ENCODE measurements at regions not wholly inside any gene's neighbourhood (a gene's known extent, or its start where the extent isn't known, plus 50 kb on each side); places are given as distances from the start of the nearest gene placed in this dataset.

DNA sequence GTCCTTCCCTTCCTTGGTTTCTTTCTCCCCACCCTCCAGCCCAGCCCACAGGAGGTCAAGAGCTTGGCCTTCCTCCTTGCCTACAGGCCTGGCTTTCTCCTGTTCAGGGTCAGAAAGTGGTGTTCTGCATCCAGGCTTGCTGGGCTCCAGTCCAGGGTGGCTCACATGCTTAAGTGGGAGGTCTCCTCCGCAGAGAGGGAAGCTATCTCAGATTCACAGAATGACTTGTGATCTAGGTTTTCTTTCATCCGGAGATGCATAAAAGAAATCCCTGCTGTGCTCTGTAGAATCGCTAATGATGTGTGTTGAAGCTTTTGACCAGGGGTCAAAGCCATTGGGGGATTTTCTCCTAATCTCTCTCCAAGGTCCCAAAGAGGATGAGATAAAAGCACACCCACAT is 382.3 kb upstream of the EEF2KMT start:
- TF ChIP-seq, protein P1, sequence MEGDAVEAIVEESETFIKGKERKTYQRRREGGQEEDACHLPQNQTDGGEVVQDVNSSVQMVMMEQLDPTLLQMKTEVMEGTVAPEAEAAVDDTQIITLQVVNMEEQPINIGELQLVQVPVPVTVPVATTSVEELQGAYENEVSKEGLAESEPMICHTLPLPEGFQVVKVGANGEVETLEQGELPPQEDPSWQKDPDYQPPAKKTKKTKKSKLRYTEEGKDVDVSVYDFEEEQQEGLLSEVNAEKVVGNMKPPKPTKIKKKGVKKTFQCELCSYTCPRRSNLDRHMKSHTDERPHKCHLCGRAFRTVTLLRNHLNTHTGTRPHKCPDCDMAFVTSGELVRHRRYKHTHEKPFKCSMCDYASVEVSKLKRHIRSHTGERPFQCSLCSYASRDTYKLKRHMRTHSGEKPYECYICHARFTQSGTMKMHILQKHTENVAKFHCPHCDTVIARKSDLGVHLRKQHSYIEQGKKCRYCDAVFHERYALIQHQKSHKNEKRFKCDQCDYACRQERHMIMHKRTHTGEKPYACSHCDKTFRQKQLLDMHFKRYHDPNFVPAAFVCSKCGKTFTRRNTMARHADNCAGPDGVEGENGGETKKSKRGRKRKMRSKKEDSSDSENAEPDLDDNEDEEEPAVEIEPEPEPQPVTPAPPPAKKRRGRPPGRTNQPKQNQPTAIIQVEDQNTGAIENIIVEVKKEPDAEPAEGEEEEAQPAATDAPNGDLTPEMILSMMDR (conservative IDR thresholded peaks at IDR 0.05; ENCODE audit: low read depth, low read length): no peak
- TF ChIP-seq MXI1 (IDR thresholded peaks at IDR 0.05; ENCODE audit: borderline replicate concordance, low read depth, low read length) (no peak), POLR2A (IDR thresholded peaks at IDR 0.05; ENCODE audit: low read depth, low read length) (no peak), RCOR1 (IDR thresholded peaks at IDR 0.05; ENCODE audit: insufficient replicate concordance, low read length) (no peak), ELK1 (IDR thresholded peaks at IDR 0.05; ENCODE audit: borderline replicate concordance, low read depth, low read length) (no peak), RAD21 (IDR thresholded peaks at IDR 0.05; ENCODE audit: low read length) (no peak), FOS (IDR thresholded peaks at IDR 0.05; ENCODE audit: low read depth, low read length) (no peak), RFX5 (IDR thresholded peaks at IDR 0.05; ENCODE audit: low read depth, low read length) (no peak)
- TF ChIP-seq, protein P2, sequence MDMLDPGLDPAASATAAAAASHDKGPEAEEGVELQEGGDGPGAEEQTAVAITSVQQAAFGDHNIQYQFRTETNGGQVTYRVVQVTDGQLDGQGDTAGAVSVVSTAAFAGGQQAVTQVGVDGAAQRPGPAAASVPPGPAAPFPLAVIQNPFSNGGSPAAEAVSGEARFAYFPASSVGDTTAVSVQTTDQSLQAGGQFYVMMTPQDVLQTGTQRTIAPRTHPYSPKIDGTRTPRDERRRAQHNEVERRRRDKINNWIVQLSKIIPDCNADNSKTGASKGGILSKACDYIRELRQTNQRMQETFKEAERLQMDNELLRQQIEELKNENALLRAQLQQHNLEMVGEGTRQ (IDR thresholded peaks at IDR 0.05; ENCODE audit: low read depth, low read length): no peak
